H9 (cell line): ENCODE measurements at regions not wholly inside any gene's neighbourhood (a gene's known extent, or its start where the extent isn't known, plus 50 kb on each side); places are given as distances from the start of the nearest gene placed in this dataset.

Experiments
- DNase-seq: peaks from one replicate; pipeline ENCODE4 v3.0.0-alpha.2; 2017
- H2AFZ ChIP-seq: one replicate; pipeline ENCODE4 v1.6.1; 2013; ENCODE audit warnings: mild to moderate bottlenecking, low read length, control low read depth, moderate library complexity
- H2AK5ac ChIP-seq: 2 replicates; pipeline ENCODE4 v1.6.1; 2013; ENCODE audit warnings: low read length, control low read depth, mixed read lengths; ENCODE audit not compliant: insufficient read length
- H2BK120ac ChIP-seq: one replicate; pipeline ENCODE4 v1.6.1; 2013; ENCODE audit warnings: low read depth, mild to moderate bottlenecking, low read length, control low read depth, inconsistent platforms; ENCODE audit not compliant: poor library complexity, severe bottlenecking
- H2BK12ac ChIP-seq: 2 replicates; pipeline ENCODE4 v1.6.1; 2013; ENCODE audit warnings: low read length, control low read depth, mixed read lengths, low read depth; ENCODE audit not compliant: insufficient read length
- H2BK15ac ChIP-seq: 2 replicates; pipeline ENCODE4 v1.6.1; 2013; ENCODE audit warnings: low read depth, low read length, control low read depth
- H2BK20ac ChIP-seq: one replicate; pipeline ENCODE4 v1.6.1; 2013; ENCODE audit warnings: low read depth, mild to moderate bottlenecking, low read length, control low read depth, inconsistent platforms; ENCODE audit not compliant: poor library complexity, severe bottlenecking
- H2BK5ac ChIP-seq: 2 replicates; pipeline ENCODE4 v1.6.1; 2013; ENCODE audit warnings: low read length, control low read depth, mixed read lengths; ENCODE audit not compliant: insufficient read length
- H3K14ac ChIP-seq: 2 replicates; pipeline ENCODE4 v1.6.1; 2013; ENCODE audit warnings: low read length, control low read depth; ENCODE audit not compliant: insufficient read depth
- H3K18ac ChIP-seq: 2 replicates; pipeline ENCODE4 v1.6.1; 2013; ENCODE audit warnings: low read depth, mild to moderate bottlenecking, mixed read lengths, low read length, control low read depth; ENCODE audit not compliant: insufficient read length
- H3K23ac ChIP-seq: 2 replicates; pipeline ENCODE4 v1.6.1; 2013; ENCODE audit warnings: low read length, control low read depth, mixed read lengths, low read depth; ENCODE audit not compliant: insufficient read length
- H3K23me2 ChIP-seq: 2 replicates; pipeline ENCODE4 v1.6.1; 2013; ENCODE audit warnings: low read depth, mild to moderate bottlenecking, mixed read lengths, low read length, control low read depth; ENCODE audit not compliant: insufficient read length, poor library complexity, severe bottlenecking
- H3K27ac ChIP-seq: 2 replicates; pipeline ENCODE4 v1.5.1; 2013; ENCODE audit warnings: low read length, control low read depth, mixed read lengths, low read depth; ENCODE audit not compliant: insufficient read length
- H3K27me3 ChIP-seq: 2 replicates; pipeline ENCODE4 v1.6.1; 2013; ENCODE audit warnings: low read length, control low read depth, inconsistent platforms; ENCODE audit not compliant: insufficient read depth
- H3K4ac ChIP-seq: 2 replicates; pipeline ENCODE4 v1.6.1; 2013; ENCODE audit warnings: low read depth, mild to moderate bottlenecking, control low read depth, inconsistent platforms, low read length, moderate library complexity
- H3K4me1 ChIP-seq: 2 replicates; pipeline ENCODE4 v1.6.1; 2013; ENCODE audit warnings: low read length, control low read depth, inconsistent platforms; ENCODE audit not compliant: insufficient read depth
- H3K4me2 ChIP-seq: 2 replicates; pipeline ENCODE4 v1.6.1; 2013; ENCODE audit warnings: low read length, control low read depth, mixed read lengths; ENCODE audit not compliant: insufficient read length, insufficient read depth
- H3K56ac ChIP-seq: 2 replicates; pipeline ENCODE4 v1.6.1; 2013; ENCODE audit warnings: low read depth, mild to moderate bottlenecking, mixed read lengths, low read length, control low read depth; ENCODE audit not compliant: insufficient read length
- H3K79me1 ChIP-seq: 2 replicates; pipeline ENCODE4 v1.6.1; 2013; ENCODE audit warnings: low read depth, mild to moderate bottlenecking, moderate library complexity, low read length, control low read depth, inconsistent platforms; ENCODE audit not compliant: insufficient read depth, poor library complexity, severe bottlenecking
- H3K79me2 ChIP-seq: 2 replicates; pipeline ENCODE4 v1.6.1; 2013; ENCODE audit warnings: low read length, control low read depth, inconsistent platforms; ENCODE audit not compliant: insufficient read depth
- H3K9ac ChIP-seq: 2 replicates; pipeline ENCODE4 v1.6.1; 2013; ENCODE audit warnings: low read length, control low read depth, mixed read lengths; ENCODE audit not compliant: insufficient read length; ENCODE audit errors: extremely low read depth
- H3K9me3 ChIP-seq: one replicate; pipeline ENCODE4 v1.6.1; 2013; ENCODE audit warnings: low read depth, low read length, inconsistent platforms; ENCODE audit not compliant: control insufficient read depth
- H3T11ph ChIP-seq: one replicate; pipeline ENCODE4 v1.6.1; 2013; ENCODE audit warnings: mild to moderate bottlenecking, low read length, control low read depth, inconsistent platforms
- H4K20me1 ChIP-seq: one replicate; pipeline ENCODE4 v1.6.1; 2013; ENCODE audit not compliant: control insufficient read depth, insufficient read length, insufficient read depth
- H4K5ac ChIP-seq: 2 replicates; pipeline ENCODE4 v1.6.1; 2013; ENCODE audit warnings: low read depth, mild to moderate bottlenecking, mixed read lengths, low read length, control low read depth; ENCODE audit not compliant: insufficient read length
- H4K8ac ChIP-seq: replicated peaks from 2 replicates; pipeline ENCODE4 v1.6.1; 2013; ENCODE audit warnings: low read length, control low read depth, mixed read lengths, low read depth; ENCODE audit not compliant: insufficient read length
- H4K91ac ChIP-seq: 2 replicates; pipeline ENCODE4 v1.6.1; 2013; ENCODE audit warnings: low read depth, mild to moderate bottlenecking, moderate library complexity, mixed read lengths, low read length, control low read depth; ENCODE audit not compliant: insufficient read length
- H3K27ac Mint-ChIP-seq, 3 experiments: 2 replicates in 2 of 3; 3 replicates in 1 of 3; pipeline ENCODE4 v1.8.0; 2020 to 2021; ENCODE audit warnings: mixed read lengths in 3 of 3, mild to moderate bottlenecking in 1 of 3, moderate library complexity in 1 of 3
- H3K27me3 Mint-ChIP-seq: 2 replicates; pipeline ENCODE4 v1.8.0; 2021; ENCODE audit warnings: low read depth, mild to moderate bottlenecking, moderate library complexity, mixed read lengths
- H3K36me3 Mint-ChIP-seq, 3 experiments: 2 replicates in 2 of 3; 3 replicates in 1 of 3; pipeline ENCODE4 v1.8.0; 2020 to 2021; ENCODE audit warnings: low read depth in 3 of 3, mixed read lengths in 3 of 3; ENCODE audit not compliant: insufficient read depth in 1 of 3
- H3K4me1 Mint-ChIP-seq, 2 experiments: 2 replicates each; pipeline ENCODE4 v1.8.0; 2020; ENCODE audit warnings: mixed read lengths in 2 of 2
- H3K4me3 Mint-ChIP-seq, 2 experiments: 2 replicates in 1 of 2; 3 replicates in 1 of 2; pipeline ENCODE4 v1.8.0; 2020 to 2021; ENCODE audit warnings: mild to moderate bottlenecking in 2 of 2, mixed read lengths in 2 of 2, moderate library complexity in 1 of 2
- H3K9me3 Mint-ChIP-seq, 2 experiments: 2 replicates in 1 of 2; 3 replicates in 1 of 2; pipeline ENCODE4 v1.8.0; 2020; ENCODE audit warnings: mild to moderate bottlenecking in 2 of 2, mixed read lengths in 2 of 2, moderate library complexity in 1 of 2
- WGBS: extraction: QIAGEN DNeasy Blood & Tissue Kit; methylation state at CpG from one replicate; pipeline ENCODE4 v1.1.7; 2013; ENCODE audit warnings: missing lambda C conversion rate, low lambda C conversion rate, mixed read lengths; ENCODE audit not compliant: insufficient read length; ENCODE audit errors: extremely low coverage; 5-methylcytosine and 5-hydroxymethylcytosine counted together
- TF ChIP-seq, protein P1 (sequence below): fragments of 200-600 bp; sonication (generic); conservative IDR thresholded peaks from 3 replicates; pipeline ENCODE4 v1.8.0; 2021; ENCODE audit warnings: antibody characterized with exemption, mild to moderate bottlenecking

DNA sequence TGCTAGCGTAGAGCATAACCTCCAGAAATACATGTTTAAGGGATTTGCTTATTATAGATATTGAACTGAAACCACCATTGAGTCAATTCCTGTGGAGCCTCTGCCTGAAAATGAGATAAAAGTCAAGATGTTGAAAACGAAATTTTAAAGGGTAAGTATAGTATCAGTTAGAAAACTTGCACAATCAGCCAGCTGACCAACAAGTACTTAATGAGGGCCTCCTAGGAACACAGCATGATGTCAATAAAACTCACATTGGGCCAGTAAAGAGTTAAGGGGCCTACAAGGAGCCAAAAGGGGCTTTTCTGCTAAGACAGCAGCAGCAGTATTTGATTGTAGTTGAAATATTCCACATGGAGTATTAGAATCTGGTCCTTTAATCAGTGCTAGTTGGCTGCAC is 314.1 kb upstream of the PPARGC1A start:
- Histone ChIP-seq H3K56ac (no peak overlapping the region), H3K14ac (no peak overlapping the region), H3K4me1 (no peaks in the 10 kb centered on the region), H4K8ac (no peak overlapping the region), H3K79me1 (no peaks in the 10 kb centered on the region), H3K23ac (no peak overlapping the region), H4K20me1 (no peaks in the 10 kb centered on the region), H2BK12ac (no peak overlapping the region), H3K9me3 (no peaks in the 10 kb centered on the region), H2BK15ac (no peak overlapping the region), H3K4me2 (no peak overlapping the region), H3T11ph (no peak overlapping the region), H3K27ac (no peak overlapping the region), H2BK20ac (no peak overlapping the region), H3K4ac (no peak overlapping the region), H3K27me3 (no peaks in the 10 kb centered on the region), H2BK5ac (no peak overlapping the region), H2AFZ (no peak overlapping the region), H4K5ac (no peak overlapping the region), H3K23me2 (no peaks in the 10 kb centered on the region), H3K18ac (no peak overlapping the region), H3K79me2 (no peaks in the 10 kb centered on the region), H2BK120ac (no peak overlapping the region), H3K9ac (no peak overlapping the region), H2AK5ac (no peak overlapping the region), H4K91ac (no peak overlapping the region)
- Mint-ChIP-seq H3K4me3 (no peak overlapping the region), H3K9me3 (no peaks in the 10 kb centered on the region), H3K27ac (no peak overlapping the region), H3K4me1 (peaks cover 14 to 23% of the 10 kb centered on the region in 2 experiments), H3K36me3 (no peaks in the 10 kb centered on the region), H3K27me3 (no peaks in the 10 kb centered on the region)
- no peak for DNase-seq
- TF ChIP-seq, protein P1, sequence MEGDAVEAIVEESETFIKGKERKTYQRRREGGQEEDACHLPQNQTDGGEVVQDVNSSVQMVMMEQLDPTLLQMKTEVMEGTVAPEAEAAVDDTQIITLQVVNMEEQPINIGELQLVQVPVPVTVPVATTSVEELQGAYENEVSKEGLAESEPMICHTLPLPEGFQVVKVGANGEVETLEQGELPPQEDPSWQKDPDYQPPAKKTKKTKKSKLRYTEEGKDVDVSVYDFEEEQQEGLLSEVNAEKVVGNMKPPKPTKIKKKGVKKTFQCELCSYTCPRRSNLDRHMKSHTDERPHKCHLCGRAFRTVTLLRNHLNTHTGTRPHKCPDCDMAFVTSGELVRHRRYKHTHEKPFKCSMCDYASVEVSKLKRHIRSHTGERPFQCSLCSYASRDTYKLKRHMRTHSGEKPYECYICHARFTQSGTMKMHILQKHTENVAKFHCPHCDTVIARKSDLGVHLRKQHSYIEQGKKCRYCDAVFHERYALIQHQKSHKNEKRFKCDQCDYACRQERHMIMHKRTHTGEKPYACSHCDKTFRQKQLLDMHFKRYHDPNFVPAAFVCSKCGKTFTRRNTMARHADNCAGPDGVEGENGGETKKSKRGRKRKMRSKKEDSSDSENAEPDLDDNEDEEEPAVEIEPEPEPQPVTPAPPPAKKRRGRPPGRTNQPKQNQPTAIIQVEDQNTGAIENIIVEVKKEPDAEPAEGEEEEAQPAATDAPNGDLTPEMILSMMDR: no peak
- no CpG with 5 or more reads among the region's 2 CpGs for WGBS
